ENCODE measurements at regions not wholly inside any gene's neighbourhood (a gene's known extent, or its start where the extent isn't known, plus 50 kb on each side); places are given as distances from the start of the nearest gene placed in this dataset.

DNA sequence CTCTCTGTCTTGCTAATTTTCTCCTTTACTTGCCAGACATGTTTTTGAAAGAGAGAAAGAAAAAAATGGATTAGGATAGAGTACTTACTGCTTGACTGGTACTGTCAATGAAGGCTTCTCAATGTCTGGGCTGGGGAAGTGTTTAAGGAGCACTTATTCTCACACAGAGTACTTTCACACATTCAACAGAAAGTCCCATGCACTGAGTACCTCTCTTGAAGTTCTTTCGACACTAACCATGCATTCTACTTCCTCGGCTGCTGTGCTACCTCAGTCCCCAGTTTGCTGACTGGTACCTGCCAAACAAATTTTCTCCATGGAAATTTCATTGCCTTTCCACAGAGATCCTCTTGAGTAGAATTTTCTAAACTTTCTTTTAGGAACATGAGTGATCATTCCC, 281.9 kb downstream of the RBM26 start:
- no peak for ATAC-seq (ENCODE audit: low read depth)
- Histone ChIP-seq H3K27ac (ENCODE audit: poor library complexity, severe bottlenecking) (no peak overlapping the region), H3K27me3 (ENCODE audit: insufficient read depth, poor library complexity, severe bottlenecking) (no peaks in the 10 kb centered on the region), H3K36me3 (ENCODE audit: low read depth) (no peaks in the 10 kb centered on the region), H3K4me3 (ENCODE audit: severe bottlenecking) (no peak overlapping the region), H3K9me3 (ENCODE audit: severe bottlenecking) (no peaks in the 10 kb centered on the region), H3K4me1 (ENCODE audit: insufficient read depth, poor library complexity, severe bottlenecking) (peaks cover 11% of the 10 kb centered on the region)
- DNase-seq (ENCODE audit: low spot score): no peak
- TF ChIP-seq CTCF (IDR thresholded peaks at IDR 0.05; ENCODE audit: poor library complexity, severe bottlenecking): no peak

DNA sequence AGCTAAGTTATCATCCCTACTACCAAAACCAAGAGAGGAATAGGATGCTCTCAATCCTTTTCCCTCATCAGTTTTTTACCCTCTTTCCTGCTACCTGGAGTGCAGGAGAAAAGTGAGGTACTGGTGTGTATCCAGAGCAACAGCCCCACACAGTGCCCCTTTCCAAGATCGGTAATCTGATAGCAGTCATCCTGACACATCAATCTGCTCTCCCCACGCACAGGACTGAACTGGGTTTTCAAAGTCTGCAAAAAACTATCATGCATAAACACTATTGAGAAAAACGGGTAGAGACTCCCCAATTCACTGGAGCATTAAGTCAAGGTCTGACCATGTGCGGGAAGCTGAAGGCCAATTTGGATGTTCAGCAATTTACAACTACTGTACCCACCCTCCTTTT, 284.8 kb downstream of the RBM26 start:
- TF ChIP-seq CTCF (IDR thresholded peaks at IDR 0.05; ENCODE audit: poor library complexity, severe bottlenecking): no peak
- DNase-seq (ENCODE audit: low spot score): no peak
- H3K4me1 ChIP-seq (ENCODE audit: insufficient read depth, poor library complexity, severe bottlenecking): peaks cover 3% of the 10 kb centered on the region
- no peaks in the 10 kb centered on the region for H3K9me3 ChIP-seq (ENCODE audit: severe bottlenecking)
- no peak overlapping the region for H3K27ac ChIP-seq (ENCODE audit: poor library complexity, severe bottlenecking)
- H3K36me3 ChIP-seq (ENCODE audit: low read depth): no peaks in the 10 kb centered on the region
- ATAC-seq (ENCODE audit: low read depth): no peak
- H3K27me3 ChIP-seq (ENCODE audit: insufficient read depth, poor library complexity, severe bottlenecking): no peaks in the 10 kb centered on the region
- H3K4me3 ChIP-seq (ENCODE audit: severe bottlenecking): no peak overlapping the region

DNA sequence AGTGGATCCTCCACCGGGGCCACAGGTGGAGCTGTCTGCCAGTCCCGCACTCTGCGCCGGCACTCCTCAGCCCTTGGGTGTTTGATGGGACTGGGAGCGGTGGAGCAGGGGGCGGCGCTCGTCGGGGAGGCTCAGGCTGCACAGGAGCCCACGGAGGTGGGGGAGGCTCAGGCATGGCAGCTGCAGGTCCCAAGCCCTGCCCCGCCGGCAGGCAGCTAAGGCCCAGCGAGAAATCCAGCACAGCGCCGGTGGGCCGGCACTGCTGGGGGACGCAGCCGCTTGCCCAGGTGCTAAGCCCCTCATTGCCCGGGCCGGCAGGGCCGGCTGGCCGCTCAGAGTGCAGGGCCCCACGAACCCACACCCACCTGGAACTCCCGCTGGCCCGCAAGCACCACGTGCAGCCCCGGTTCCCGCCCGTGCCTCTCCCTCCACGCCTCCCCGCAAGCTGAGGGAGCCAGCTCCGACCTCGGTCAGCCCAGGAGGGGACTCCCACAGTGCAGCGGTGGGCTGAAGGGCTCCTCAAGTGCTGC, 286.4 kb downstream of the RBM26 start:
- H3K9me3 ChIP-seq (ENCODE audit: severe bottlenecking): no peaks in the 10 kb centered on the region
- H3K36me3 ChIP-seq (ENCODE audit: low read depth): no peaks in the 10 kb centered on the region
- H3K27me3 ChIP-seq (ENCODE audit: insufficient read depth, poor library complexity, severe bottlenecking): no peaks in the 10 kb centered on the region
- no peak overlapping the region for H3K27ac ChIP-seq (ENCODE audit: poor library complexity, severe bottlenecking)
- ATAC-seq (ENCODE audit: low read depth) (no peak), DNase-seq (ENCODE audit: low spot score) (no peak)
- H3K4me3 ChIP-seq (ENCODE audit: severe bottlenecking): no peak overlapping the region
- TF ChIP-seq CTCF (IDR thresholded peaks at IDR 0.05; ENCODE audit: poor library complexity, severe bottlenecking): no peak
- peaks cover 3% of the 10 kb centered on the region for H3K4me1 ChIP-seq (ENCODE audit: insufficient read depth, poor library complexity, severe bottlenecking)

- no peaks in the 10 kb centered on the region for H3K9me3 ChIP-seq (ENCODE audit: severe bottlenecking)
- ATAC-seq (ENCODE audit: low read depth) (no peak), DNase-seq (ENCODE audit: low spot score) (no peak)
- no peak for TF ChIP-seq CTCF (IDR thresholded peaks at IDR 0.05; ENCODE audit: poor library complexity, severe bottlenecking)
- H3K27ac ChIP-seq (ENCODE audit: poor library complexity, severe bottlenecking): no peak overlapping the region
- no peaks in the 10 kb centered on the region for H3K36me3 ChIP-seq (ENCODE audit: low read depth)
- H3K4me1 ChIP-seq (ENCODE audit: insufficient read depth, poor library complexity, severe bottlenecking): no peaks in the 10 kb centered on the region
- H3K4me3 ChIP-seq (ENCODE audit: severe bottlenecking): no peak overlapping the region
- H3K27me3 ChIP-seq (ENCODE audit: insufficient read depth, poor library complexity, severe bottlenecking): no peaks in the 10 kb centered on the region
Observed at GRCh38 chr13:79112016-79112415, 294.0 kb downstream of the RBM26 start.

- H3K36me3 ChIP-seq (ENCODE audit: low read depth): no peaks in the 10 kb centered on the region
- H3K9me3 ChIP-seq (ENCODE audit: severe bottlenecking): no peaks in the 10 kb centered on the region
- H3K4me1 ChIP-seq (ENCODE audit: insufficient read depth, poor library complexity, severe bottlenecking): no peaks in the 10 kb centered on the region
- H3K4me3 ChIP-seq (ENCODE audit: severe bottlenecking): no peak overlapping the region
- no peak overlapping the region for H3K27ac ChIP-seq (ENCODE audit: poor library complexity, severe bottlenecking)
- no peak for ATAC-seq (ENCODE audit: low read depth)
- no peak for TF ChIP-seq CTCF (IDR thresholded peaks at IDR 0.05; ENCODE audit: poor library complexity, severe bottlenecking)
- DNase-seq (ENCODE audit: low spot score): no peak
- no peaks in the 10 kb centered on the region for H3K27me3 ChIP-seq (ENCODE audit: insufficient read depth, poor library complexity, severe bottlenecking)
Observed at GRCh38 chr13:79108914-79109643, 297.0 kb downstream of the RBM26 start.

Data from RWPE2 (cell line).